GM12878 (cell line): ENCODE measurements at regions not wholly inside any gene's neighbourhood (a gene's known extent, or its start where the extent isn't known, plus 50 kb on each side); places are given as distances from the start of the nearest gene placed in this dataset.

ENCODE experiments used
- ATAC-seq: fragments of 200-7000 bp; cut with Tn5 transposase; 3 replicates; pipeline ENCODE4 v1.9.1; 2020; ENCODE audit warnings: mild to moderate bottlenecking, moderate library complexity
- BruUV-seq: library from RNA; stranded (reverse); fragments of 400-500 nt; replicated peaks from 2 replicates; lab custom pipeline; 2021; lab: Mats Ljungman, UMichigan
- CTCF ChIA-PET: fragments of 300-600 bp; sonication (Branson Sonifier 250); formaldehyde crosslinking; extraction: SDS; loops from one replicate; lab custom pipeline; 2021; ENCODE audit warnings: inconsistent platforms; lab: Yijun Ruan, JAX
- POLR2A ChIA-PET: fragments of 350-600 bp; formaldehyde crosslinking; extraction: SDS; loops from one replicate; lab custom pipeline; 2021; ENCODE audit warnings: inconsistent platforms; lab: Charles Lee
- RAD21 ChIA-PET: fragments of 300-600 bp; sonication (Branson Sonifier 250); formaldehyde crosslinking; loops from one replicate; lab custom pipeline; 2023; ENCODE audit warnings: antibody characterized with exemption; ENCODE audit not compliant: unreplicated experiment; lab: Charles Lee
- SMC1A ChIA-PET: fragments of 300-600 bp; sonication (Branson Sonifier 250); formaldehyde crosslinking; loops from one replicate; lab custom pipeline; 2023; ENCODE audit not compliant: unreplicated experiment, uncharacterized antibody; lab: Charles Lee
- DNase-seq: peaks from one replicate; pipeline ENCODE4 v3.0.0-alpha.2; 2011; ENCODE audit warnings: low read depth, low spot score
- FAIRE-seq: peaks from 3 replicates; lab custom pipeline; 2011; peaks lifted over from hg19 to GRCh38; lab: Jason Lieb, UNC
- H2AFZ ChIP-seq: 2 replicates; pipeline ENCODE4 v1.6.0; 2011; ENCODE audit warnings: low read depth, low read length, control low read depth; ENCODE audit not compliant: control insufficient read depth
- H3K27ac ChIP-seq: 2 replicates; pipeline ENCODE4 v1.5.1; 2011; ENCODE audit warnings: control low read depth; ENCODE audit not compliant: control insufficient read depth, insufficient read depth
- H3K27me3 ChIP-seq, 2 experiments: replicated peaks in 1 of 2; 2 replicates each; pipeline versions ENCODE4 v1.6.0 to v1.6.1; 2011; ENCODE audit warnings: low read length in 1 of 2; ENCODE audit not compliant: control insufficient read depth in 2 of 2, insufficient read depth in 2 of 2
- H3K36me3 ChIP-seq, 2 experiments: 2 replicates each; pipeline ENCODE4 v1.5.1; 2011; ENCODE audit warnings: low read length in 1 of 2; ENCODE audit not compliant: control insufficient read depth in 2 of 2, insufficient read depth in 2 of 2
- H3K4me1 ChIP-seq: 2 replicates; pipeline ENCODE4 v1.6.1; 2011; ENCODE audit warnings: mild to moderate bottlenecking, low read length, moderate library complexity, mixed read lengths; ENCODE audit not compliant: control insufficient read depth, insufficient read depth
- H3K4me2 ChIP-seq: 2 replicates; pipeline ENCODE4 v1.6.0; 2011; ENCODE audit warnings: control low read depth; ENCODE audit not compliant: control insufficient read depth, insufficient read depth
- H3K4me3 ChIP-seq: fragments of 200-600 bp; sonication (generic); 2 replicates; pipeline ENCODE4 v1.5.1; 2016
- H3K79me2 ChIP-seq: 2 replicates; pipeline ENCODE4 v1.6.0; 2011; ENCODE audit warnings: low read length; ENCODE audit not compliant: control insufficient read depth, insufficient read depth
- H3K9ac ChIP-seq: 2 replicates; pipeline ENCODE4 v1.8.0; 2011; ENCODE audit warnings: low read length, control low read depth, mixed read lengths; ENCODE audit not compliant: control insufficient read depth, insufficient read depth
- H3K9me3 ChIP-seq: replicated peaks from 3 replicates; pipeline ENCODE4 v1.5.1; 2011; ENCODE audit warnings: mild to moderate bottlenecking, low read length; ENCODE audit not compliant: control insufficient read depth, insufficient read depth
- H4K20me1 ChIP-seq: 2 replicates; pipeline ENCODE4 v1.6.0; 2011; ENCODE audit not compliant: control insufficient read depth, insufficient read depth
- CHD2 ChIP-seq: IDR thresholded peaks from 2 replicates; pipeline ENCODE4 v1.6.1; 2011; ENCODE audit warnings: low read depth, low read length, improper control_type of control experiment, borderline replicate concordance
- ETV6 ChIP-seq, 2 experiments: fragments of 450-650 bp in 1 of 2; IDR thresholded peaks in 1 of 2; conservative IDR thresholded peaks in 1 of 2; 2 replicates each; pipeline ENCODE4 v1.6.1; 2014; ENCODE audit warnings: antibody characterized with exemption in 1 of 2, borderline replicate concordance in 1 of 2, low read depth in 1 of 2, mild to moderate bottlenecking in 1 of 2, moderate library complexity in 1 of 2
- FOS ChIP-seq: IDR thresholded peaks from 3 replicates; pipeline ENCODE4 v1.6.1; 2011; ENCODE audit warnings: borderline replicate concordance; ENCODE audit not compliant: insufficient read length; ENCODE audit errors: extremely low read depth
- IRF4 ChIP-seq: IDR thresholded peaks from 2 replicates; pipeline ENCODE4 v1.6.1; 2011; ENCODE audit warnings: low read depth, low read length
- JUND ChIP-seq: IDR thresholded peaks from 2 replicates; pipeline ENCODE4 v1.6.1; 2012; ENCODE audit warnings: low read depth, mild to moderate bottlenecking, low read length, improper control_type of control experiment, moderate library complexity
- MEF2B ChIP-seq: fragments of 450-650 bp; IDR thresholded peaks from 2 replicates; pipeline ENCODE4 v1.6.1; 2018; ENCODE audit warnings: mild to moderate bottlenecking, moderate library complexity; ENCODE audit not compliant: partially characterized antibody, poor library complexity, severe bottlenecking
- MLLT1 ChIP-seq: fragments of 450-650 bp; IDR thresholded peaks from 2 replicates; pipeline ENCODE4 v1.6.1; 2016; ENCODE audit warnings: mild to moderate bottlenecking
- MTA3 ChIP-seq: IDR thresholded peaks from 2 replicates; pipeline ENCODE4 v1.6.1; 2012; ENCODE audit warnings: low read length, inconsistent platforms, borderline replicate concordance
- NR2C1 ChIP-seq: fragments of 450-650 bp; IDR thresholded peaks from 2 replicates; pipeline ENCODE4 v1.6.1; 2017; ENCODE audit warnings: antibody characterized with exemption, mild to moderate bottlenecking, moderate library complexity
- PAX5 ChIP-seq: IDR thresholded peaks from 2 replicates; pipeline ENCODE4 v1.6.1; 2011; ENCODE audit warnings: low read depth, low read length, borderline replicate concordance
- POLR2AphosphoS2 ChIP-seq: IDR thresholded peaks from 2 replicates; pipeline ENCODE4 v1.6.1; 2011; ENCODE audit warnings: low read depth, mild to moderate bottlenecking, low read length, improper control_type of control experiment, moderate library complexity
- RUNX3 ChIP-seq: IDR thresholded peaks from 2 replicates; pipeline ENCODE4 v1.6.1; 2012; ENCODE audit warnings: low read length, inconsistent platforms
- SRF ChIP-seq, 2 experiments: IDR thresholded peaks; 2 replicates each; pipeline ENCODE4 v1.6.1; 2011; ENCODE audit warnings: low read depth in 2 of 2, low read length in 2 of 2, mild to moderate bottlenecking in 1 of 2, moderate library complexity in 1 of 2
- STAT1 ChIP-seq: fragments of 450-650 bp; conservative IDR thresholded peaks from 2 replicates; pipeline ENCODE4 v1.6.1; 2014; ENCODE audit warnings: antibody characterized with exemption, mild to moderate bottlenecking
- TAF1 ChIP-seq: IDR thresholded peaks from 2 replicates; pipeline ENCODE4 v1.6.1; 2011; ENCODE audit warnings: mild to moderate bottlenecking, low read depth, low read length, borderline replicate concordance
- TARDBP ChIP-seq: IDR thresholded peaks from 2 replicates; pipeline ENCODE4 v1.6.1; 2016; ENCODE audit warnings: borderline replicate concordance
- ZNF217 ChIP-seq: fragments of 450-650 bp; IDR thresholded peaks from 2 replicates; pipeline ENCODE4 v1.6.1; 2017; ENCODE audit warnings: antibody characterized with exemption, mild to moderate bottlenecking
- ZNF622 ChIP-seq: fragments of 450-650 bp; IDR thresholded peaks from 2 replicates; pipeline ENCODE4 v1.6.1; 2017; ENCODE audit warnings: mild to moderate bottlenecking, inconsistent platforms
- WGBS: methylation state at CpG from one replicate; pipeline ENCODE4 v1.1.6; 2016; ENCODE audit warnings: low lambda C conversion rate; ENCODE audit not compliant: insufficient replicate concordance, insufficient coverage; ENCODE audit errors: missing lambda C conversion rate; 5-methylcytosine and 5-hydroxymethylcytosine counted together
- in situ Hi-C: fragments of 300-500 bp; cut with MboI; formaldehyde crosslinking; loops from 9 replicates; pipeline ENCODE4 v1.14.3; 2018; ENCODE audit warnings: mixed read lengths
- intact Hi-C: fragments of 100-400 bp; cut with micrococcal nuclease; formaldehyde crosslinking; loops from one replicate; pipeline ENCODE4 v1.14.2; 2022; ENCODE audit not compliant: unreplicated experiment

- ChIA-PET POLR2A (no interaction called here), CTCF (interaction anchor here (1.2 kb wide), 1 partner anchor 196 kb away, joined by 3 read pairs; no protein-coding TSS in a partner anchor), RAD21 (no interaction called here), SMC1A (no interaction called here)
- in situ Hi-C loops (no loop called here), intact Hi-C loops (no loop called here)
- no peak for ATAC-seq
- Histone ChIP-seq H3K79me2 (no peaks in the 10 kb centered on the region), H3K9me3 (no peaks in the 10 kb centered on the region), H3K27me3 (no peaks in the 10 kb centered on the region), H4K20me1 (no peaks in the 10 kb centered on the region), H3K4me1 (no peaks in the 10 kb centered on the region), H3K9ac (no peak overlapping the region), H3K4me3 (no peak overlapping the region), H3K27ac (no peak overlapping the region), H3K36me3 (no peaks in the 10 kb centered on the region), H2AFZ (no peak overlapping the region), H3K4me2 (no peak overlapping the region)
- TF ChIP-seq ZNF622 (no peak), MTA3 (no peak), TARDBP (no peak), STAT1 (no peak), PAX5 (no peak), CHD2 (no peak), MEF2B (no peak), RUNX3 (no peak), FOS (no peak), ETV6 (conservative IDR thresholded peaks at IDR 0.05 in 1 of 2, IDR thresholded peaks at IDR 0.05 in 1 of 2; ENCODE audit: borderline replicate concordance in 1 of 2, low read depth in 1 of 2) (no peak), IRF4 (no peak), ZNF217 (no peak), MLLT1 (no peak), NR2C1 (no peak), SRF (IDR thresholded peaks at IDR 0.05; ENCODE audit: low read depth in 2 of 2, low read length in 2 of 2) (no peak), TAF1 (no peak), JUND (no peak), POLR2AphosphoS2 (no peak)
- FAIRE-seq: no peak
- 51% methylated on average over 3 of the region's 3 CpGs for WGBS
- DNase-seq: no peak
- BruUV-seq: no TSS peak
These were observed 91.3 kb upstream of the RTL1 start for GRCh38 chr14:100994756-100995330.
